ENCODE measurements at regions not wholly inside any gene's neighbourhood (a gene's known extent, or its start where the extent isn't known, plus 50 kb on each side); places are given as distances from the start of the nearest gene placed in this dataset.

GRCh38 chr22:47630741-47631534 lies 868.5 kb downstream of the TBC1D22A start:
- no peak for DNase-seq

- no peak for DNase-seq
These were observed 867.6 kb downstream of the TBC1D22A start for GRCh38 chr22:47629791-47630655.

- DNase-seq: no peak
These were observed 866.8 kb downstream of the TBC1D22A start for GRCh38 chr22:47629273-47629711.

- no peak for DNase-seq
These were observed 866.2 kb downstream of the TBC1D22A start for GRCh38 chr22:47628477-47629272.

- no peak for DNase-seq
These were observed 865.3 kb downstream of the TBC1D22A start for GRCh38 chr22:47627556-47628253.

- DNase-seq: no peak
These were observed 864.3 kb downstream of the TBC1D22A start for GRCh38 chr22:47626428-47627390.

GRCh38 chr22:47625531-47626427 lies 863.3 kb downstream of the TBC1D22A start:
- no peak for DNase-seq

- no peak for DNase-seq
These were observed 862.5 kb downstream of the TBC1D22A start for GRCh38 chr22:47625013-47625385.

GRCh38 chr22:47624252-47625012 lies 862.0 kb downstream of the TBC1D22A start:
- DNase-seq: no peak

GRCh38 chr22:47623763-47624148 lies 861.3 kb downstream of the TBC1D22A start:
- no peak for DNase-seq

- no peak for DNase-seq
These were observed 860.8 kb downstream of the TBC1D22A start for GRCh38 chr22:47623066-47623762.

- DNase-seq: no peak
These were observed 860.1 kb downstream of the TBC1D22A start for GRCh38 chr22:47622541-47622940.

- DNase-seq: no peak
These were observed 858.8 kb downstream of the TBC1D22A start for GRCh38 chr22:47621253-47621652.

GRCh38 chr22:47620391-47620790 lies 857.9 kb downstream of the TBC1D22A start:
- DNase-seq: no peak

GRCh38 chr22:47619631-47620030 lies 857.2 kb downstream of the TBC1D22A start:
- DNase-seq: no peak

GRCh38 chr22:47618180-47619010 lies 855.9 kb downstream of the TBC1D22A start:
- DNase-seq: no peak

GRCh38 chr22:47617186-47617585 lies 854.7 kb downstream of the TBC1D22A start:
- no peak for DNase-seq

All from NCI-H1105 (cell line).